ENCODE measurements at regions not wholly inside any gene's neighbourhood (a gene's known extent, or its start where the extent isn't known, plus 50 kb on each side); places are given as distances from the start of the nearest gene placed in this dataset.

DNA sequence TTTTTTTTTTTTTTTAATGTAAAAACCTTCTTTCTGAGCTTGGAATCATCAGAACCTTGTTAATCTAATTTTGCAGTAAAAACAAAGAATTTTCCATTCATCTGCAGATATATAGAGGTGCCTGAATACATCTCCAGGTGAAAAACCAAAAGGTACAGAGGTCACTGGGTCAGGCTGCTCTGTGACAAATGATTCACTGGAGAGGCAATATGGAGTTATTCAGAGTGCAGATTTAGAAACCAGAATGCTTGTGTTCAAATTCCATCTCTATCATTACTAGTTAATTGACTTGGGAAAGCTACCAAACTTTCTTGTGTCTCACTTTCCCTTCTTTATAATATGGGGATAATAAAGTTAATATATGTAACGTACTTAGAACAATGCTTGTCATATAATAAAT is 51.5 kb upstream of the C1orf53 start:
- H3K27ac ChIP-seq = no peak overlapping the region
- no peak for TF ChIP-seq CTCF (IDR thresholded peaks at IDR 0.05; ENCODE audit: low read depth, low read length)

DNA sequence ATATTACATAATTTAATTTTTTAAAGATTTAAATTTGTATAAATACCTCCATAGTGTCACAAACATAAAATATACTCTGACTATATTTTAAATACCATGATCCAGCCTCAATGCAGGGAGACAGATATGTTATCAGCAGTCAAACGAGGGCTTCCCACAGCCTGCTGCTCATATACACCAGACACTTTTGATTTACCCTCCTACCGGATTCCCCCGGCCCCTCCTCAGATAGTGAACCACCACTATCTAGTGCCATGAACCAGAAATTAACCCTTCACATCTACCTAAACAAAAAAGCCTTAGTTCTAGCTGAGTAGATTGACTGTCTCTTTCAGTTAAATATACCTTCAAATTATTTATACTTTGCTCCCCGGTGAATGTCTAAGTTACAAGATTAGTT is 52.4 kb upstream of the C1orf53 start:
- Histone ChIP-seq H3K9me3 (ENCODE audit: severe bottlenecking) (no peaks in the 10 kb centered on the region), H3K27ac (no peak overlapping the region), H3K36me3 (no peaks in the 10 kb centered on the region), H3K27me3 (ENCODE audit: insufficient read depth, low read depth, severe bottlenecking) (no peaks in the 10 kb centered on the region), H3K4me3 (ENCODE audit: low read depth, low read length) (no peak overlapping the region)
- no peak for DNase-seq
- TF ChIP-seq CTCF (IDR thresholded peaks at IDR 0.05; ENCODE audit: low read depth, low read length) = no peak

More for the DNA sequence above, 51.5 kb upstream of the C1orf53 start:
- H3K9me3 ChIP-seq (ENCODE audit: severe bottlenecking) = no peaks in the 10 kb centered on the region
- H3K4me3 ChIP-seq (ENCODE audit: low read depth, low read length) = no peak overlapping the region
- no peaks in the 10 kb centered on the region for H3K36me3 ChIP-seq
- no peaks in the 10 kb centered on the region for H3K27me3 ChIP-seq (ENCODE audit: insufficient read depth, low read depth, severe bottlenecking)
- no peak for DNase-seq

GRCh38 chr1:197848350-197848749 is 54.1 kb upstream of the C1orf53 start:
- no peak overlapping the region for H3K4me3 ChIP-seq (ENCODE audit: low read depth, low read length)
- H3K27me3 ChIP-seq (ENCODE audit: insufficient read depth, low read depth, severe bottlenecking) = no peaks in the 10 kb centered on the region
- H3K27ac ChIP-seq = no peak overlapping the region
- H3K36me3 ChIP-seq = no peaks in the 10 kb centered on the region
- no peak for TF ChIP-seq CTCF (IDR thresholded peaks at IDR 0.05; ENCODE audit: low read depth, low read length)
- no peak for DNase-seq
- no peaks in the 10 kb centered on the region for H3K9me3 ChIP-seq (ENCODE audit: severe bottlenecking)

DNA sequence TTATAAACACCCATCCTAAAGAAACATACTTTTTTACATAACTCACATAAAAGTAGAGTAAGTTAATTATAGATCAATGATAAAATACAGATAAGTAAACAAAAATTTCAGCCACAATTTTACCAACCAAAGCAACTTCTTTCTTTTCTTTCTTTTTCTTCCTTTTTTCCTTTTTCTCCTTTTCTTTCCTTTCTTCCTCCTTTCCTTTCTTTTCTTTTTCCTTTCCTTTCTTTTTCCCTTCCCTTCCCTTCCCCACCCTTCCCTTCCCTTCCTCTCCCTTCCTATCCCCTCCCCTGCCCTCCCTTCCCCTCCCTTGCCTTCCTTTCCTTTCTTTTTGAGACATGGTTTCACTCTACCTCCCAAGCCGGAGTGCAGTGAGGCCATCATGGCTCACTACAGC is 56.5 kb upstream of the C1orf53 start:
- no peak for TF ChIP-seq CTCF (IDR thresholded peaks at IDR 0.05; ENCODE audit: low read depth, low read length)
- H3K27me3 ChIP-seq (ENCODE audit: insufficient read depth, low read depth, severe bottlenecking) = no peaks in the 10 kb centered on the region
- no peak overlapping the region for H3K27ac ChIP-seq
- no peak for DNase-seq
- H3K9me3 ChIP-seq (ENCODE audit: severe bottlenecking) = no peaks in the 10 kb centered on the region
- H3K36me3 ChIP-seq = no peaks in the 10 kb centered on the region
- no peak overlapping the region for H3K4me3 ChIP-seq (ENCODE audit: low read depth, low read length)

GRCh38 chr1:197844651-197845050 is 57.8 kb upstream of the C1orf53 start:
- no peak for DNase-seq
- no peak overlapping the region for H3K4me3 ChIP-seq (ENCODE audit: low read depth, low read length)
- H3K27ac ChIP-seq = no peak overlapping the region
- no peaks in the 10 kb centered on the region for H3K36me3 ChIP-seq
- H3K9me3 ChIP-seq (ENCODE audit: severe bottlenecking) = no peaks in the 10 kb centered on the region
- no peak for TF ChIP-seq CTCF (IDR thresholded peaks at IDR 0.05; ENCODE audit: low read depth, low read length)
- H3K27me3 ChIP-seq (ENCODE audit: insufficient read depth, low read depth, severe bottlenecking) = no peaks in the 10 kb centered on the region

DNA sequence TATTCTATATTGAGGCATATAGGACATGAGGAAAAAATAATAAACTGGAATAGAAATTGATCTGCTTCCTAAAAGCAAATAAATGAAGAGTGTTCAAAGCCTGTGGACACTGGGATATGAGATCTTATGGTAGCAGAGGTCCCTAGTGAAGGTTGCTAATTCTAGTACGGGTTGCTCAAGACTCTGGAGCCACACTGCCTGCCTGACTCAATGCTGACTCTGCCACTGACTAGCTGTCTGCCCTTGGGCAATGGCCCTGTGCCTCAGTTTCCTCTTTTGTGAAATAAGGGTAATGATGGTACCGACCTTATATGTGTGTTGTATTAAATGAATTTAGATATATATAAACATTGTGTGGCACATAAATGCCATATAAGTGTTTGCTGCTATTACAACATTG is 59.0 kb upstream of the C1orf53 start:
- Histone ChIP-seq H3K27ac (no peak overlapping the region), H3K36me3 (no peaks in the 10 kb centered on the region), H3K9me3 (ENCODE audit: severe bottlenecking) (no peaks in the 10 kb centered on the region), H3K27me3 (ENCODE audit: insufficient read depth, low read depth, severe bottlenecking) (no peaks in the 10 kb centered on the region), H3K4me3 (ENCODE audit: low read depth, low read length) (no peak overlapping the region)
- no peak for TF ChIP-seq CTCF (IDR thresholded peaks at IDR 0.05; ENCODE audit: low read depth, low read length)
- no peak for DNase-seq
